Trophoblast cell (in vitro differentiated cells and primary cell): ENCODE measurements at regions not wholly inside any gene's neighbourhood (a gene's known extent, or its start where the extent isn't known, plus 50 kb on each side); places are given as distances from the start of the nearest gene placed in this dataset.

ENCODE experiments used
- DNase-seq, 2 donors: peaks; one replicate each; pipeline ENCODE4 v3.0.0-alpha.2; 2016
- H2AFZ ChIP-seq: 2 replicates; pipeline ENCODE4 v1.6.1; 2013; ENCODE audit warnings: low read length, moderate library complexity, mild to moderate bottlenecking; ENCODE audit not compliant: insufficient read depth, poor library complexity
- H2AK5ac ChIP-seq: 2 replicates; pipeline ENCODE4 v1.6.1; 2013; ENCODE audit warnings: mild to moderate bottlenecking, low read length
- H2BK120ac ChIP-seq: 2 replicates; pipeline ENCODE4 v1.6.1; 2013; ENCODE audit warnings: low read length, mild to moderate bottlenecking, moderate library complexity; ENCODE audit not compliant: insufficient read depth, poor library complexity
- H2BK12ac ChIP-seq: 2 replicates; pipeline ENCODE4 v1.6.1; 2013; ENCODE audit warnings: mild to moderate bottlenecking, low read length, moderate library complexity
- H2BK5ac ChIP-seq: 2 replicates; pipeline ENCODE4 v1.6.1; 2013; ENCODE audit warnings: low read length, low read depth, moderate library complexity, mild to moderate bottlenecking; ENCODE audit not compliant: poor library complexity
- H3K14ac ChIP-seq: 2 replicates; pipeline ENCODE4 v1.6.1; 2013; ENCODE audit warnings: mild to moderate bottlenecking, low read length
- H3K18ac ChIP-seq: 2 replicates; pipeline ENCODE4 v1.6.1; 2013; ENCODE audit warnings: mild to moderate bottlenecking, low read length
- H3K23ac ChIP-seq: 2 replicates; pipeline ENCODE4 v1.6.1; 2013; ENCODE audit warnings: low read length
- H3K27ac ChIP-seq: 2 replicates; pipeline ENCODE4 v1.5.1; 2013; ENCODE audit warnings: low read depth, mild to moderate bottlenecking, inconsistent platforms, low read length, moderate library complexity
- H3K27me3 ChIP-seq: 2 replicates; pipeline ENCODE4 v1.6.1; 2013; ENCODE audit warnings: inconsistent platforms, mild to moderate bottlenecking, low read length, moderate library complexity; ENCODE audit not compliant: insufficient read depth
- H3K36me3 ChIP-seq, 2 experiments: 1 replicate in 1 of 2; 2 replicates in 1 of 2; pipeline ENCODE4 v1.6.1; 2013; ENCODE audit warnings: low read length in 2 of 2, mild to moderate bottlenecking in 2 of 2, moderate library complexity in 1 of 2; ENCODE audit not compliant: insufficient read depth in 2 of 2, control insufficient read depth in 1 of 2
- H3K4ac ChIP-seq: 2 replicates; pipeline ENCODE4 v1.6.1; 2013; ENCODE audit warnings: low read depth, mild to moderate bottlenecking, low read length, moderate library complexity
- H3K4me1 ChIP-seq, 2 experiments: 1 replicate in 1 of 2; 2 replicates in 1 of 2; pipeline ENCODE4 v1.6.1; 2013; ENCODE audit warnings: low read length in 2 of 2, mild to moderate bottlenecking in 2 of 2, moderate library complexity in 1 of 2; ENCODE audit not compliant: insufficient read depth in 2 of 2, control insufficient read depth in 1 of 2
- H3K4me2 ChIP-seq: 2 replicates; pipeline ENCODE4 v1.6.1; 2013; ENCODE audit warnings: inconsistent platforms, mild to moderate bottlenecking, low read length, moderate library complexity
- H3K4me3 ChIP-seq: 2 replicates; pipeline ENCODE4 v1.5.1; 2013; ENCODE audit warnings: mild to moderate bottlenecking, low read depth, low read length, inconsistent platforms
- H3K79me1 ChIP-seq: one replicate; pipeline ENCODE4 v1.6.1; 2013; ENCODE audit warnings: low read length
- H3K79me2 ChIP-seq: 2 replicates; pipeline ENCODE4 v1.6.1; 2013; ENCODE audit warnings: low read length, mild to moderate bottlenecking; ENCODE audit not compliant: control insufficient read depth, insufficient read depth, poor library complexity
- H3K9ac ChIP-seq: 2 replicates; pipeline ENCODE4 v1.6.1; 2013; ENCODE audit warnings: mild to moderate bottlenecking, low read length
- H3K9me3 ChIP-seq: 2 replicates; pipeline ENCODE4 v1.6.1; 2013; ENCODE audit warnings: low read depth, mild to moderate bottlenecking, control low read depth, inconsistent platforms, low read length; ENCODE audit not compliant: insufficient read depth
- H4K12ac ChIP-seq: 2 replicates; pipeline ENCODE4 v1.6.1; 2013; ENCODE audit warnings: low read depth, mild to moderate bottlenecking, low read length, moderate library complexity
- H4K8ac ChIP-seq: 2 replicates; pipeline ENCODE4 v1.6.1; 2013; ENCODE audit warnings: low read depth, mild to moderate bottlenecking, low read length, moderate library complexity
- H4K91ac ChIP-seq: one replicate; pipeline ENCODE4 v1.6.1; 2013; ENCODE audit warnings: low read depth, mild to moderate bottlenecking, low read length, moderate library complexity
- WGBS: extraction: QIAGEN DNeasy Blood & Tissue Kit; methylation state at CpG from one replicate; pipeline ENCODE4 v1.1.7; 2013; ENCODE audit warnings: missing lambda C conversion rate; ENCODE audit not compliant: insufficient read length, insufficient coverage; ENCODE audit errors: extremely low coverage; 5-methylcytosine and 5-hydroxymethylcytosine counted together

DNA sequence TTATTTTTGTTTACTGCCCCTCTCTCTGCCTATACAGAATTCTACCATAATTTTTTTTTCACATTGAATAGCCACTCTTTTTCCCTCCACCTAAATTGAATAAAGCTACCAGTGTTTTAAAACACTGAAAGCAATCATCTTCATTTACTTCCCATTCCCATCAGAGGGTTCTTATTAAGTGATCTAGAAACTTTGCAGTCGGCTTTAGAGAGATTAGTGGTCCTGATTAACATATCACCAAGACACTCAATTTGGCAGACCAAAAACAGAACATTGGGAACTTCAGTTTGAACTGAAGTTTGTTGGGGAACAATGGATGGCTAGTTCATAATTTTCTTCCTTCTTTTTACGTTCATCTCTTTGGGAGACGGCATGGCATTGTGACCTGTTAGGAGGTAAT lies 249.5 kb downstream of the CBLN4 start:
- no peak overlapping the region for H4K91ac ChIP-seq
- H3K79me1 ChIP-seq: no peaks in the 10 kb centered on the region
- H3K27ac ChIP-seq: no peak overlapping the region
- H3K36me3 ChIP-seq: no peaks in the 10 kb centered on the region
- DNase-seq: no peak
- H3K4me1 ChIP-seq: no peaks in the 10 kb centered on the region
- H3K79me2 ChIP-seq: no peaks in the 10 kb centered on the region
- no peak overlapping the region for H2BK12ac ChIP-seq
- H3K4me3 ChIP-seq: no peak overlapping the region
- no peak overlapping the region for H3K9ac ChIP-seq
- no peak overlapping the region for H2AK5ac ChIP-seq
- no peak overlapping the region for H3K4me2 ChIP-seq
- WGBS: no CpG with 5 or more reads among the region's 3 CpGs
- no peak overlapping the region for H3K23ac ChIP-seq
- H2AFZ ChIP-seq: no peak overlapping the region
- no peak overlapping the region for H4K12ac ChIP-seq
- H3K14ac ChIP-seq: no peak overlapping the region
- H3K27me3 ChIP-seq: no peaks in the 10 kb centered on the region
- no peak overlapping the region for H2BK5ac ChIP-seq
- no peak overlapping the region for H2BK120ac ChIP-seq
- H3K9me3 ChIP-seq: no peaks in the 10 kb centered on the region
- H3K4ac ChIP-seq: no peak overlapping the region
- no peak overlapping the region for H4K8ac ChIP-seq
- H3K18ac ChIP-seq: no peak overlapping the region

DNA sequence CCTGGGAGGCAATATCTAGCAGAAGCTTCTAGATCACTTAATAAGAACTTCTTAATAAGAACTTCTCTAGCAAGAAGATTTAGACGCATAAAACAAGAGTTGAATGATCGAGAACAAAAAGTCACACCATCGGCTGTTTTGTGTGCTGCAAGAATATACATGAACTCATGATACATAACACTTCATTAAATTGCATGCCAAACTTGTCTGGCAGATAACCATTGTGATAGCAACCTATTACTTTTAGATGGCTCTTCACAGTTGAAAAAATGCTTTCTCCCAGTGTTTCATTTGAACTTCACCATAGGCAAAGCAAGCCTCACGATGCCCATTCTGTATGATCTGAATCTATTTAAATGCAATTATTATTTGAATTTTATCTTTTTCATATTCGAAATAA lies 249.9 kb downstream of the CBLN4 start:
- H3K4me2 ChIP-seq: no peak overlapping the region
- no peaks in the 10 kb centered on the region for H3K4me1 ChIP-seq
- H3K4me3 ChIP-seq: no peak overlapping the region
- no peak for DNase-seq
- no peak overlapping the region for H2AFZ ChIP-seq
- H3K79me2 ChIP-seq: no peaks in the 10 kb centered on the region
- H3K23ac ChIP-seq: no peak overlapping the region
- no peak overlapping the region for H4K12ac ChIP-seq
- H4K91ac ChIP-seq: no peak overlapping the region
- H4K8ac ChIP-seq: no peak overlapping the region
- H3K9ac ChIP-seq: no peak overlapping the region
- no peak overlapping the region for H3K27ac ChIP-seq
- H3K9me3 ChIP-seq: no peaks in the 10 kb centered on the region
- H2BK12ac ChIP-seq: no peak overlapping the region
- H3K14ac ChIP-seq: no peak overlapping the region
- H3K4ac ChIP-seq: no peak overlapping the region
- H2BK120ac ChIP-seq: no peak overlapping the region
- no peaks in the 10 kb centered on the region for H3K79me1 ChIP-seq
- H2AK5ac ChIP-seq: no peak overlapping the region
- H3K36me3 ChIP-seq: no peaks in the 10 kb centered on the region
- no CpG with 5 or more reads among the region's 5 CpGs for WGBS
- no peak overlapping the region for H3K18ac ChIP-seq
- no peaks in the 10 kb centered on the region for H3K27me3 ChIP-seq
- H2BK5ac ChIP-seq: no peak overlapping the region

- Histone ChIP-seq H3K9ac (no peak overlapping the region), H3K79me1 (no peaks in the 10 kb centered on the region), H3K79me2 (no peaks in the 10 kb centered on the region), H2BK5ac (no peak overlapping the region), H2BK120ac (no peak overlapping the region), H3K9me3 (no peaks in the 10 kb centered on the region), H2AFZ (no peak overlapping the region), H3K36me3 (no peaks in the 10 kb centered on the region), H3K27ac (no peak overlapping the region), H3K4me3 (no peak overlapping the region), H3K4me2 (no peak overlapping the region), H3K23ac (no peak overlapping the region), H2BK12ac (no peak overlapping the region), H3K18ac (no peak overlapping the region), H4K91ac (no peak overlapping the region), H4K12ac (no peak overlapping the region), H3K4ac (no peak overlapping the region), H2AK5ac (no peak overlapping the region), H3K27me3 (no peaks in the 10 kb centered on the region), H3K14ac (no peak overlapping the region), H4K8ac (no peak overlapping the region), H3K4me1 (no peaks in the 10 kb centered on the region)
- DNase-seq: no peak
- no CpG with 5 or more reads among the region's 1 CpG for WGBS
Observed at GRCh38 chr20:55746723-55747122, 258.6 kb downstream of the CBLN4 start.

DNA sequence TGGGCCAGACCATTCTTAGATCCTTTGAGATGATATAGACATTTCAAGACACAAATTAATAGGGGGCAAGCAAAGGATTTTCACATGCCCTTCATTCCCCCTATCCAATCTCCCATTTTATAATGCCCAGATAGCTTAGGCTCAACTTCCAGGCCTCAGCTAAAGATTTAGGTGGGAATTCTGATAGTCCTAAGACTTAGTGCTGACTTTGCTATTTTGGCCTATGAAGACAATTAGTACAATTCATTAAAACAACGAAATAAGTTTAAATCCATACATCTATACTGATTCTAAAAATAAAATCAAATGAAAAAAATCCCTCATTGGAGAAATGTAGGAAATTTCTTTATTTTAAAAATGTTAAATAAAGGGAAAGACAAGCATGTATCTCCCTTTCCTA lies 259.5 kb downstream of the CBLN4 start:
- no peak overlapping the region for H3K4me3 ChIP-seq

More for the DNA sequence above, 259.5 kb downstream of the CBLN4 start:
- no peaks in the 10 kb centered on the region for H3K4me1 ChIP-seq
- H3K18ac ChIP-seq: no peak overlapping the region
- no peak overlapping the region for H3K4me2 ChIP-seq
- H2BK12ac ChIP-seq: no peak overlapping the region
- no peak overlapping the region for H3K27ac ChIP-seq
- no peaks in the 10 kb centered on the region for H3K79me1 ChIP-seq
- no peak overlapping the region for H2BK120ac ChIP-seq
- no peak overlapping the region for H2AK5ac ChIP-seq
- H4K8ac ChIP-seq: no peak overlapping the region
- no peak for DNase-seq
- no peak overlapping the region for H3K9ac ChIP-seq
- no peak overlapping the region for H3K4ac ChIP-seq
- no peak overlapping the region for H2AFZ ChIP-seq
- no peak overlapping the region for H4K12ac ChIP-seq
- no peak overlapping the region for H3K14ac ChIP-seq
- H2BK5ac ChIP-seq: no peak overlapping the region
- no peak overlapping the region for H4K91ac ChIP-seq
- no peak overlapping the region for H3K23ac ChIP-seq
- WGBS: no CpG with 5 or more reads among the region's 1 CpG
- no peaks in the 10 kb centered on the region for H3K27me3 ChIP-seq
- no peaks in the 10 kb centered on the region for H3K79me2 ChIP-seq
- no peaks in the 10 kb centered on the region for H3K9me3 ChIP-seq
- no peaks in the 10 kb centered on the region for H3K36me3 ChIP-seq
